Skin of body (tissue), 1 donor: ENCODE measurements at regions not wholly inside any gene's neighbourhood (a gene's known extent, or its start where the extent isn't known, plus 50 kb on each side); places are given as distances from the start of the nearest gene placed in this dataset.
"Not testable (repeated sequence)": the region's sequence is repeated elsewhere in the genome, so short reads cannot be mapped to it uniquely, and the experiment has no call there.

Experiments used
- DNase-seq: peaks from one replicate; lab custom pipeline; 2025; lab: John Stamatoyannopoulos, UW

DNA sequence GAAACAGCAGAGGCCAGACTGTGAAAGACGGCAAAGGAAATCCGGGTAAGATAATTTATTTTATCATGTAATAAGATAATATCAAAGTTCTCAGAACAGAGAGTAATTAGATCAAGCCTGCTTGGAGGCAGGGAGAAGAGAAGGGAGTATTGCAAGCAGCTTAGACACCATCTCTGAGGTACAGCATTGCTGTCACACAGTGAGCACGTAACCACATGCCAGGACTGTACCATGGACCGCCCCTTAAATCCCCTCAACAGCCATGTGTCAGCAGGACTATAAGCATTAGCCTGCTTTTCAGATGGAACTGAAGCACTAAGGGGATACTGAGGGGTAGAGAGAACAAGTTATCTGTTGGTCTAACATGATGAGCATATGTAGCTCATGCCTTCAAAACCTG lies 141.5 kb downstream of the C6orf118 start:
- no peak for DNase-seq

DNA sequence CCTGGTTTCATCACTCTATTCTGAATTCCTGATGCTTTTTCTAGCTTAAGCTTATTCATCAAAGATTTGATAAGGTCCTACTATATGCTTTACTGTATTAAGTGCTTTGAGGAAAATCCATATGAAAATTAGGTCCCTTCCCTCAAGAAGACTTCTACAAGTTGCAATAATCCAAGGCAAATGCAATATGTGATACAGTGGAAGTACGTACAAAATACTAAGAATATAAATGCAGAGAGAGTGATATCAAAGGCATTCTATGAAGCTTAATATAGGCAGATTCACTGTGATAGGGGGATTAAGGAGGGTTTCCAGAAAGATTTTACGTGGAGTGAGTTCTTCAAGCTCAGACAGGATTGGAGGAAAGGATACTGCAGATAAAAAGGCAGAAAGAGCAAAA lies 142.1 kb downstream of the C6orf118 start:
- DNase-seq, result no peak

DNA sequence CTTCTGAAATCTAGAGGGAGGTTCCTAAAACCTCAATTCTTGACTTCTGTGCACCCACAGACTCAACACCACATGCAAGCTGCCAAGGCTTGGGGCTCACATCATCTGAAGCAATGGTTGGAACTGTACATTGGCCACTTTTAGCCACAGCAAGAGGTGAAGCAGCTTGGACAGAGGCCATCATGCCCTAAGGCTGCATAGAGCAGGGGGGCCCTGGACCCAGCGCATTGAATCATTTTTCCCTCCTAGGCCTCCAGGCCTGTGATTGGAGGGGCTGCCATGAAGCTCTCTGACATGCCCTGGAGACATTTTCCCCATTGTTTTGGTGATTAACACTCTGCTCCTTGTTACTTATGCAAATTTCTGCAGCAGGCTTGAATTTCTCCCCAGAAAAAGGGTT lies 145.9 kb downstream of the C6orf118 start:
- no peak for DNase-seq

- no peak for DNase-seq
Measured at GRCh38 chr6:165159460-165159859, 149.9 kb downstream of the C6orf118 start.

DNA sequence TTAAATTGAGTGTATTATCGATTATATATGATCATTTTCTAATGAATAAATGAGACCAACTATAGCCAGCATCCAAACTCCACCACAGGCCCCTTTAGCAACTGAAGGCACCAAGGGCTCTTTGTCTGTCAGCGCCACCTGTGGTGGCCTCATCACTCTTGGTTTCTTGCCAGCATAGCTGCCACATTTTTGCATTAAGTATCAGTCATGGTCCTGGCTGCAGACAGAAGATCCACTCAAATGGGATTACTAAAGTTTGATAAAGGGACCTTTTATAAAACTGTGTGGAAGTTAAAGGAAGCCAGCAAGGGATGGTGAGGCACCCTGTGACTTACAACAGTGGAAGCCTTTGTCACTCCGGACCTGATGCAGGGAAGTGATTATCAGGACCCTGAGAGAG lies 162.9 kb downstream of the C6orf118 start:
- no peak for DNase-seq

GRCh38 chr6:165135889-165136288 lies 173.5 kb downstream of the C6orf118 start:
- no peak for DNase-seq

DNA sequence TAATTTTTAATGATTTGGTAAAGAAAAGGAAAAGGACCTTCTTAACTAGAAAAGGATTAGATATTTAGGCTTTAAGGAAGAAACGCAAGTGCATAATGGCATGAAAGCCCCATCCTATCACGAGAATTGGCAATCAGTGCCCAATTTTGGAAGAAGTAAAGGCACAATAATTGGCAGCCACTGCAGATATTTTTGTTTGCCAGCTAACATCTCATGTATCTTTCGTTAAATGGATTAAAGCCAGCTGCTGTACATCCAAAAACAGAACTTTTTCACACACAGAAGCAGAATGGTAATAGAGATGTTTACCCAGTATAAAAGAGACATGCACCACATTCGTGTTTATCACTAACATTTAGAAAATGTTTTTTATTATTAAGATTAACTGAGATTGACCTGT lies 180.3 kb downstream of the C6orf118 start:
- no peak for DNase-seq

GRCh38 chr6:165127743-165128142 lies 181.7 kb downstream of the C6orf118 start:
- not testable (repeated sequence) for DNase-seq

GRCh38 chr6:165124681-165125080 lies 184.7 kb downstream of the C6orf118 start:
- DNase-seq, result not testable (repeated sequence)

DNA sequence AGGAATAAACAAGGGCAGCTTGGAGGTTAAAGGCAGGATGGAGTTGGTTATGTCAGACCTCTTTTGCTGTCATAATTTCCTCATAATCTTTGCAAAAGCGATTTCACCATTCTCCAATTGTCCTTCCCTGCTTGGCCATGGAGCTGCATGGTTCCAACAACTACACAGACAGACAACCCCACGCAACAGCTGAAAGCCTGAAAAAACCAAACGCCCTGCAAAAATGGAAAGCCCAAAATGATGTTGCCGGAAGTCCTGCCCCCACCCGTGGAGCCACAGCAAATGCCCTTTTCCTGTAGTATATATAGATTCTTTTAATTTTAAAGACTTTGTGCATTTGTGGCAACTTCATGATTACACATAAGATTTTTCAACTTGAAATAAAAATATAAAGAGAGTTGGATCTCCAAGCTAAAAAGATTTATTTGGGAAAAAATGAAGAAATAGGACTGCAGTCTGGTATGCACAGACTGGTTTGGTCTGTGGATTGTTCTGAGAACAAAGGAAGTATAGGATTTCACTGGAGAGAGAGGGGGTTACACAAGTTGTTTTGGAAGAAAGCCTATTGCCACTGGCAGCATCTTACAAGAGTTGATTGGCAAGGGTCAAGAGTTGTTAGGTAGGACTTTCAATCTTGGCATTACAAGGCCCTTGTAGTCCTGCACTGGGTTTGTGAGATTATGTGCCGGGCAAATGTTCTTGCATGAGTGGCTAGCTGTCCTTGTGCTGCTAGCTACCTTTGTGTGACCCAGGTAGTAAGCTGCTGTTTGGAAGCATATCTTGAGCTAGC lies 190.0 kb downstream of the C6orf118 start:
- DNase-seq, result no peak

- DNase-seq, result no peak
Measured at GRCh38 chr6:165118736-165119135, 190.7 kb downstream of the C6orf118 start.

GRCh38 chr6:165117806-165118205 lies 191.6 kb downstream of the C6orf118 start:
- DNase-seq, result no peak

DNA sequence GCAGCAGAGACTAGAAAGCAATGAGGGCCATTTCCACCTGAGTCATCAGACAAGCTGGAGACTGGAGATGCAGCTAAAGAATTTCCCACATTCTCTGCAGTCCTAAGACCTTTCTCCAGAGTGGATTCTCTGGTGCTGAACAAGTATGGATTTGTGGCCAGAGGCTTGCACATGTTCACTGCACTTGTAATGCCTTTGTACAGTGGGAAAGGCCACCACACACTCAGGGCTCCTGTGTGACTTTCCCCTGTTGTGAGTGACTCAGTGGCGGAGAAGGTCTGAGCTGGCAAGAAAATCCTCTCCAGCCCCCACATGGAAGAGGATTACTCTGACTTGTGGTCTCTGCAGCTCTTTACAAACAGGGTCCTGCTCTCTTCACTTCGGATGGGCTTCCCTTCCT lies 192.3 kb downstream of the C6orf118 start:
- no peak for DNase-seq

GRCh38 chr6:165110860-165111259 lies 198.5 kb downstream of the C6orf118 start:
- no peak for DNase-seq

- no peak for DNase-seq
Measured at GRCh38 chr6:165109011-165109410, 200.4 kb downstream of the C6orf118 start.

DNA sequence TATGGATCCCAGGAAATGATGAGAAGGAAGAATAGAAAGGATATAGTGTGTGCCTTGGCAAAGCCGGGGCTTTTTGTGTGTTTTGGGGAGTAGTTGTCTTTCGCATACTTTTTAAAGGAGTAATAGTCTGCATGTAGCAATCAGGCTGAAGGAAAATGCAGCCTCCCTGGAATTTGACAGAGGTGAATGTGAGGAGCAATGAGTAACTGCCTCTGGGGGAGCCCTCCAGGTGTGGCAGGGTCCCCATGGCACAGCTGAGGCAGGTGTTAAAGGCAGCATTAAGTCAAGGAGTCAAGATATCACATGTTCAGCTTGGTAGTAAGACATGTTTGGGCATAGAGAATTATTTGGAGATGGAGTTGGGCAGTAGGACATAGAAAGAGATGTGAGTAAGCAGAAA lies 203.1 kb downstream of the C6orf118 start:
- DNase-seq, result no peak

DNA sequence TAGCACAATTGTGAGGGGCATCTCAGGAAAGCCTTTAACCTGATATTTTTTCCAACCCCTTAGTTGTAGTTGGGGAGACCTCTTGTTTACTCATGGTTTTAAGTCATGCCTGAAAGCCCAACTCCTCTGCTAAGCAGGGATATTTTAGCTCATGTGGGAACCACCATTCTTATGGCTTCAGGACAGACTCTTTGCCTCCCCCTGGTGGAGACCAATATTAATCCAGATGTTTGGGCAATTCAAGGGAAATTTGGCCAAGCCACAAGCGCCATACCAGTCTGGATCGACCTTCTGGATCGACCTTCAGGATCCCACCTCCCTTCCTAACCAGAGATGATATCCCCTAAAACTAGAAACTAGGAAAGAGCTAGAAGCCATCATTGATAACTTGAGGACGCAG lies 211.2 kb downstream of the C6orf118 start:
- no peak for DNase-seq

- no peak for DNase-seq
Measured at GRCh38 chr6:165096868-165097267, 212.5 kb downstream of the C6orf118 start.

GRCh38 chr6:165096209-165096608 lies 213.2 kb downstream of the C6orf118 start:
- no peak for DNase-seq

- no peak for DNase-seq
Measured at GRCh38 chr6:165092881-165093595, 216.4 kb downstream of the C6orf118 start.

DNA sequence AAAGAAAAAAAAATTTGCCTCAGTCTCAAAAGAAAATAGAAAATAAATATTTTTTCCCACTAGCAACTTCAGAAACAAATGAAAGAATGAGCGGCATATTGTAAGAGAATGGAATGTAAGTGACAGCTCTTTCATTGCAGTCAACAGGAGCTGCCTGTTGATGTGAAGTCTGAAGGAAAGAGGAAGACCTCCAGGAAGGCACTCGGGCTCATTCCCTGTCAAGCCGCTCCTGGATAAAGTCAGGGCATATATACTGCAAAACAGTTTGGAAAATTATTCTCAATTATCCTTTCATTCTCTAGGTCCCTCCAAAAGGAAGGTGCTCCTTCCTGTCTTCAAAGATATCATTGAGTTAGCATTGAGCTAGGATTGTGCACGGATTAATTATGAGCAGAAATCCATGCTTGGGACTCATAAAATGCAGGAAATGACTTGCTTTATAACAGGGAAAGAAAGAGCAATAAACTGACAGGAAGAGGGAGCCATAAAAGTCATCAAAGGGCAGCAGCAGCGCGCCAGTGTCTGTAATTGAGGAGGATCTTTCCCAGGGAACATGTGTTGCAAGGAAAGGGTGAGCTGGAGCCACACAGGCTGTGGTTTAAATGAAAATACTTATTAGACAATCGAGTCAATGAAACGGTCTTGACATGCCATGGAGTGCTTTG lies 218.2 kb downstream of the C6orf118 start:
- DNase-seq, result peak; percentile 39

DNA sequence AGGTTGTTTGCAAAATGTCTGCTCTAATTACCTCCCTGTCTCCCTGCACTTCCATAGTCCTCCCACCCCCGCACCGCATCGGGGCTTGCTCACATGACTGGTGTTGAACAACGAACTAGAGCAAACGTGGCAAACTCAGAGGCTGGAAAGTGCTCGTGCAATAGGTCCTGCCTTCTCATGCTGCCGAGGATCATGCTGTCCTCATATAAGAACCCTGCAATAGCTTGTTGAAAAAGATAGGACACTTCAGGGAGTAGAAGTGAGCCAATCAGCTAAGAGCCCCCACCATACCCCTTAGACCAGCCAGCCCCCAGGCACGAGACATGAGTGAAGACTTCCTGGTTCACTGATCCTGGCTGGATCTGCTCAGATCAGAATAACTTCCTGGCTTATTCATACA lies 219.2 kb downstream of the C6orf118 start:
- no peak for DNase-seq
